ENCODE measurements at regions not wholly inside any gene's neighbourhood (a gene's known extent, or its start where the extent isn't known, plus 50 kb on each side); places are given as distances from the start of the nearest gene placed in this dataset.

- no peak overlapping the region for H3K4me2 ChIP-seq (ENCODE audit: low read length, poor library complexity, severe bottlenecking)
Measured at GRCh38 chr21:27112186-27112585, 145.3 kb upstream of the ADAMTS5 start.

GRCh38 chr21:27110956-27111355, 144.1 kb upstream of the ADAMTS5 start:
- H4K8ac ChIP-seq (ENCODE audit: low read length): no peak overlapping the region
- H3K14ac ChIP-seq (ENCODE audit: low read length in 2 of 2): no peak overlapping the region
- peak overlapping the region; percentile 87 for H3K27ac ChIP-seq (ENCODE audit: low read length, poor library complexity, severe bottlenecking)
- no peaks in the 10 kb centered on the region for H3K79me1 ChIP-seq (replicated peaks; ENCODE audit: low read length, poor library complexity, severe bottlenecking)
- H3K4me1 ChIP-seq (ENCODE audit: control insufficient read depth, insufficient read depth, low read depth, low read length): peaks cover 1% of the 10 kb centered on the region
- H3K9ac ChIP-seq (ENCODE audit: low read length): no peak overlapping the region
- no peak overlapping the region for H2BK120ac ChIP-seq (ENCODE audit: low read depth, low read length)
- peak overlapping the region; percentile 99 for H2AK5ac ChIP-seq (ENCODE audit: low read length, severe bottlenecking)
- no peak overlapping the region for H4K91ac ChIP-seq (ENCODE audit: low read length)
- no peak overlapping the region for H3K4ac ChIP-seq (ENCODE audit: low read depth in 1 of 2, low read length in 2 of 2)
- no peak overlapping the region for H3K4me3 ChIP-seq (ENCODE audit: insufficient read depth in 1 of 2, low read depth in 1 of 2, low read length in 2 of 2)
- H3K4me2 ChIP-seq (ENCODE audit: low read length, poor library complexity, severe bottlenecking): no peak overlapping the region
- H2BK5ac ChIP-seq (ENCODE audit: low read depth, low read length, poor library complexity, severe bottlenecking): peak overlapping the region; percentile 92
- H2AFZ ChIP-seq (ENCODE audit: low read depth, low read length): no peak overlapping the region
- no peak overlapping the region for H2BK12ac ChIP-seq (ENCODE audit: low read length in 2 of 2)
- H2BK15ac ChIP-seq (ENCODE audit: low read depth, poor library complexity, severe bottlenecking): no peak overlapping the region
- H3K9me3 ChIP-seq (ENCODE audit: control insufficient read depth, low read length): no peaks in the 10 kb centered on the region
- DNase-seq: no peak
- 0% methylated on average over 1 of the region's 2 CpGs for WGBS
- H3K36me3 ChIP-seq (ENCODE audit: control insufficient read depth in 1 of 2, insufficient read depth in 2 of 2, low read depth in 1 of 2, low read length in 2 of 2): no peaks in the 10 kb centered on the region
- H3K27me3 ChIP-seq (ENCODE audit: control insufficient read depth in 1 of 2, insufficient read depth in 1 of 2, low read length in 2 of 2): no peaks in the 10 kb centered on the region
- no peak overlapping the region for H3K23ac ChIP-seq (ENCODE audit: low read length in 2 of 2)
- H3K18ac ChIP-seq (ENCODE audit: low read depth in 1 of 2, low read length in 2 of 2): no peak overlapping the region

More at GRCh38 chr21:27112186-27112585, 145.3 kb upstream of the ADAMTS5 start:
- H2BK12ac ChIP-seq (ENCODE audit: low read length in 2 of 2): no peak overlapping the region
- no peak overlapping the region for H3K4ac ChIP-seq (ENCODE audit: low read depth in 1 of 2, low read length in 2 of 2)
- no peak overlapping the region for H2BK120ac ChIP-seq (ENCODE audit: low read depth, low read length)
- H2AFZ ChIP-seq (ENCODE audit: low read depth, low read length): no peak overlapping the region
- H3K4me1 ChIP-seq (ENCODE audit: control insufficient read depth, insufficient read depth, low read depth, low read length): peaks cover 2% of the 10 kb centered on the region
- H4K91ac ChIP-seq (ENCODE audit: low read length): no peak overlapping the region
- peak overlapping the region; percentile 60 for H3K27ac ChIP-seq (ENCODE audit: low read length, poor library complexity, severe bottlenecking)
- no peak overlapping the region for H4K8ac ChIP-seq (ENCODE audit: low read length)
- H3K36me3 ChIP-seq (ENCODE audit: control insufficient read depth in 1 of 2, insufficient read depth in 2 of 2, low read depth in 1 of 2, low read length in 2 of 2): no peaks in the 10 kb centered on the region
- no peaks in the 10 kb centered on the region for H3K9me3 ChIP-seq (ENCODE audit: control insufficient read depth, low read length)
- H3K9ac ChIP-seq (ENCODE audit: low read length): no peak overlapping the region
- H2BK15ac ChIP-seq (ENCODE audit: low read depth, poor library complexity, severe bottlenecking): no peak overlapping the region
- no peak overlapping the region for H2AK5ac ChIP-seq (ENCODE audit: low read length, severe bottlenecking)
- H3K14ac ChIP-seq (ENCODE audit: low read length in 2 of 2): no peak overlapping the region
- no peak overlapping the region for H2BK5ac ChIP-seq (ENCODE audit: low read depth, low read length, poor library complexity, severe bottlenecking)
- no peak overlapping the region for H3K23ac ChIP-seq (ENCODE audit: low read length in 2 of 2)
- no peaks in the 10 kb centered on the region for H3K27me3 ChIP-seq (ENCODE audit: control insufficient read depth in 1 of 2, insufficient read depth in 1 of 2, low read length in 2 of 2)
- H3K79me1 ChIP-seq (replicated peaks; ENCODE audit: low read length, poor library complexity, severe bottlenecking): no peaks in the 10 kb centered on the region
- no peak overlapping the region for H3K18ac ChIP-seq (ENCODE audit: low read depth in 1 of 2, low read length in 2 of 2)
- no peak for DNase-seq
- no peak overlapping the region for H3K4me3 ChIP-seq (ENCODE audit: insufficient read depth in 1 of 2, low read depth in 1 of 2, low read length in 2 of 2)

GRCh38 chr21:27108701-27109100, 141.8 kb upstream of the ADAMTS5 start:
- Histone ChIP-seq H3K9me3 (ENCODE audit: control insufficient read depth, low read length) (no peaks in the 10 kb centered on the region), H3K14ac (ENCODE audit: low read length in 2 of 2) (no peak overlapping the region), H3K4ac (ENCODE audit: low read depth in 1 of 2, low read length in 2 of 2) (no peak overlapping the region), H3K4me2 (ENCODE audit: low read length, poor library complexity, severe bottlenecking) (no peak overlapping the region), H2BK15ac (ENCODE audit: low read depth, poor library complexity, severe bottlenecking) (no peak overlapping the region), H3K18ac (ENCODE audit: low read depth in 1 of 2, low read length in 2 of 2) (no peak overlapping the region), H3K27me3 (ENCODE audit: control insufficient read depth in 1 of 2, insufficient read depth in 1 of 2, low read length in 2 of 2) (no peaks in the 10 kb centered on the region), H4K8ac (ENCODE audit: low read length) (no peak overlapping the region), H3K4me3 (ENCODE audit: insufficient read depth in 1 of 2, low read depth in 1 of 2, low read length in 2 of 2) (no peak overlapping the region), H4K91ac (ENCODE audit: low read length) (no peak overlapping the region), H2BK5ac (ENCODE audit: low read depth, low read length, poor library complexity, severe bottlenecking) (no peak overlapping the region), H2AFZ (ENCODE audit: low read depth, low read length) (no peak overlapping the region), H2BK12ac (ENCODE audit: low read length in 2 of 2) (no peak overlapping the region), H3K9ac (ENCODE audit: low read length) (no peak overlapping the region), H3K4me1 (ENCODE audit: control insufficient read depth, insufficient read depth, low read depth, low read length) (peaks cover 1% of the 10 kb centered on the region), H3K79me1 (replicated peaks; ENCODE audit: low read length, poor library complexity, severe bottlenecking) (no peaks in the 10 kb centered on the region), H2BK120ac (ENCODE audit: low read depth, low read length) (no peak overlapping the region), H3K36me3 (ENCODE audit: control insufficient read depth in 1 of 2, insufficient read depth in 2 of 2, low read depth in 1 of 2, low read length in 2 of 2) (no peaks in the 10 kb centered on the region), H3K27ac (ENCODE audit: low read length, poor library complexity, severe bottlenecking) (peak overlapping the region; percentile 92), H3K23ac (ENCODE audit: low read length in 2 of 2) (no peak overlapping the region), H2AK5ac (ENCODE audit: low read length, severe bottlenecking) (no peak overlapping the region)
- WGBS: no CpG with 5 or more reads among the region's 2 CpGs
- no peak for DNase-seq

GRCh38 chr21:27108228-27108627, 141.3 kb upstream of the ADAMTS5 start:
- no peak overlapping the region for H3K14ac ChIP-seq (ENCODE audit: low read length in 2 of 2)

More at GRCh38 chr21:27108228-27108627, 141.3 kb upstream of the ADAMTS5 start:
- Histone ChIP-seq H2BK120ac (ENCODE audit: low read depth, low read length) (no peak overlapping the region), H4K91ac (ENCODE audit: low read length) (no peak overlapping the region), H3K9ac (ENCODE audit: low read length) (no peak overlapping the region), H3K27me3 (ENCODE audit: control insufficient read depth in 1 of 2, insufficient read depth in 1 of 2, low read length in 2 of 2) (no peaks in the 10 kb centered on the region), H4K8ac (ENCODE audit: low read length) (no peak overlapping the region), H3K4me2 (ENCODE audit: low read length, poor library complexity, severe bottlenecking) (no peak overlapping the region), H2AFZ (ENCODE audit: low read depth, low read length) (no peak overlapping the region), H3K18ac (ENCODE audit: low read depth in 1 of 2, low read length in 2 of 2) (no peak overlapping the region), H3K36me3 (ENCODE audit: control insufficient read depth in 1 of 2, insufficient read depth in 2 of 2, low read depth in 1 of 2, low read length in 2 of 2) (no peaks in the 10 kb centered on the region), H2AK5ac (ENCODE audit: low read length, severe bottlenecking) (no peak overlapping the region), H3K27ac (ENCODE audit: low read length, poor library complexity, severe bottlenecking) (peak overlapping the region; percentile 92), H3K79me1 (replicated peaks; ENCODE audit: low read length, poor library complexity, severe bottlenecking) (no peaks in the 10 kb centered on the region), H2BK15ac (ENCODE audit: low read depth, poor library complexity, severe bottlenecking) (no peak overlapping the region), H2BK12ac (ENCODE audit: low read length in 2 of 2) (no peak overlapping the region), H3K4me3 (ENCODE audit: insufficient read depth in 1 of 2, low read depth in 1 of 2, low read length in 2 of 2) (no peak overlapping the region), H3K4ac (ENCODE audit: low read depth in 1 of 2, low read length in 2 of 2) (no peak overlapping the region), H2BK5ac (ENCODE audit: low read depth, low read length, poor library complexity, severe bottlenecking) (no peak overlapping the region), H3K23ac (ENCODE audit: low read length in 2 of 2) (no peak overlapping the region), H3K9me3 (ENCODE audit: control insufficient read depth, low read length) (no peaks in the 10 kb centered on the region), H3K4me1 (ENCODE audit: control insufficient read depth, insufficient read depth, low read depth, low read length) (peaks cover 1% of the 10 kb centered on the region)
- WGBS: no CpG with 5 or more reads among the region's 1 CpG
- DNase-seq: peak; percentile 6
